GM12878 (cell line): ENCODE measurements at regions not wholly inside any gene's neighbourhood (a gene's known extent, or its start where the extent isn't known, plus 50 kb on each side); places are given as distances from the start of the nearest gene placed in this dataset.

Experiments used
- ATAC-seq: fragments of 200-7000 bp; cut with Tn5 transposase; 3 replicates; pipeline ENCODE4 v1.9.1; 2020; ENCODE audit warnings: mild to moderate bottlenecking, moderate library complexity
- BruUV-seq: library from RNA; stranded (reverse); fragments of 400-500 nt; replicated peaks from 2 replicates; lab custom pipeline; 2021; lab: Mats Ljungman, UMichigan
- CTCF ChIA-PET: fragments of 300-600 bp; sonication (Branson Sonifier 250); formaldehyde crosslinking; extraction: SDS; loops from one replicate; lab custom pipeline; 2021; ENCODE audit warnings: inconsistent platforms; lab: Yijun Ruan, JAX
- POLR2A ChIA-PET: fragments of 350-600 bp; formaldehyde crosslinking; extraction: SDS; loops from one replicate; lab custom pipeline; 2021; ENCODE audit warnings: inconsistent platforms; lab: Charles Lee
- RAD21 ChIA-PET: fragments of 300-600 bp; sonication (Branson Sonifier 250); formaldehyde crosslinking; loops from one replicate; lab custom pipeline; 2023; ENCODE audit warnings: antibody characterized with exemption; ENCODE audit not compliant: unreplicated experiment; lab: Charles Lee
- SMC1A ChIA-PET: fragments of 300-600 bp; sonication (Branson Sonifier 250); formaldehyde crosslinking; loops from one replicate; lab custom pipeline; 2023; ENCODE audit not compliant: unreplicated experiment, uncharacterized antibody; lab: Charles Lee
- DNase-seq: peaks from one replicate; pipeline ENCODE4 v3.0.0-alpha.2; 2011; ENCODE audit warnings: low read depth, low spot score
- FAIRE-seq: peaks from 3 replicates; lab custom pipeline; 2011; peaks lifted over from hg19 to GRCh38; lab: Jason Lieb, UNC
- H2AFZ ChIP-seq: 2 replicates; pipeline ENCODE4 v1.6.0; 2011; ENCODE audit warnings: low read depth, low read length, control low read depth; ENCODE audit not compliant: control insufficient read depth
- H3K27ac ChIP-seq: 2 replicates; pipeline ENCODE4 v1.5.1; 2011; ENCODE audit warnings: control low read depth; ENCODE audit not compliant: control insufficient read depth, insufficient read depth
- H3K27me3 ChIP-seq, 2 experiments: replicated peaks in 1 of 2; 2 replicates each; pipeline versions ENCODE4 v1.6.0 to v1.6.1; 2011; ENCODE audit warnings: low read length in 1 of 2; ENCODE audit not compliant: control insufficient read depth in 2 of 2, insufficient read depth in 2 of 2
- H3K36me3 ChIP-seq, 2 experiments: 2 replicates each; pipeline ENCODE4 v1.5.1; 2011; ENCODE audit warnings: low read length in 1 of 2; ENCODE audit not compliant: control insufficient read depth in 2 of 2, insufficient read depth in 2 of 2
- H3K4me1 ChIP-seq: 2 replicates; pipeline ENCODE4 v1.6.1; 2011; ENCODE audit warnings: mild to moderate bottlenecking, low read length, moderate library complexity, mixed read lengths; ENCODE audit not compliant: control insufficient read depth, insufficient read depth
- H3K4me2 ChIP-seq: 2 replicates; pipeline ENCODE4 v1.6.0; 2011; ENCODE audit warnings: control low read depth; ENCODE audit not compliant: control insufficient read depth, insufficient read depth
- H3K4me3 ChIP-seq: fragments of 200-600 bp; sonication (generic); 2 replicates; pipeline ENCODE4 v1.5.1; 2016
- H3K79me2 ChIP-seq: 2 replicates; pipeline ENCODE4 v1.6.0; 2011; ENCODE audit warnings: low read length; ENCODE audit not compliant: control insufficient read depth, insufficient read depth
- H3K9ac ChIP-seq: 2 replicates; pipeline ENCODE4 v1.8.0; 2011; ENCODE audit warnings: low read length, control low read depth, mixed read lengths; ENCODE audit not compliant: control insufficient read depth, insufficient read depth
- H3K9me3 ChIP-seq: replicated peaks from 3 replicates; pipeline ENCODE4 v1.5.1; 2011; ENCODE audit warnings: mild to moderate bottlenecking, low read length; ENCODE audit not compliant: control insufficient read depth, insufficient read depth
- H4K20me1 ChIP-seq: 2 replicates; pipeline ENCODE4 v1.6.0; 2011; ENCODE audit not compliant: control insufficient read depth, insufficient read depth
- ATF7 ChIP-seq: fragments of 450-650 bp; IDR thresholded peaks from 2 replicates; pipeline ENCODE4 v1.6.1; 2016; ENCODE audit warnings: low read depth, mild to moderate bottlenecking
- BCL11A ChIP-seq: IDR thresholded peaks from 2 replicates; pipeline ENCODE4 v1.6.1; 2011; ENCODE audit warnings: low read depth, low read length
- EGR1 ChIP-seq, 2 experiments: IDR thresholded peaks; 1 replicate in 1 of 2; 2 replicates in 1 of 2; pipeline ENCODE4 v1.6.1; 2011 to 2012; ENCODE audit warnings: low read depth in 2 of 2, low read length in 2 of 2, borderline replicate concordance in 1 of 2, mild to moderate bottlenecking in 1 of 2, moderate library complexity in 1 of 2
- ETV6 ChIP-seq, 2 experiments: fragments of 450-650 bp in 1 of 2; IDR thresholded peaks in 1 of 2; conservative IDR thresholded peaks in 1 of 2; 2 replicates each; pipeline ENCODE4 v1.6.1; 2014; ENCODE audit warnings: antibody characterized with exemption in 1 of 2, borderline replicate concordance in 1 of 2, low read depth in 1 of 2, mild to moderate bottlenecking in 1 of 2, moderate library complexity in 1 of 2
- NBN ChIP-seq: fragments of 450-650 bp; IDR thresholded peaks from 2 replicates; pipeline ENCODE4 v1.6.1; 2016
- NFXL1 ChIP-seq: fragments of 450-650 bp; IDR thresholded peaks from 2 replicates; pipeline ENCODE4 v1.6.1; 2017; ENCODE audit warnings: antibody characterized with exemption, mild to moderate bottlenecking, borderline replicate concordance
- RELA ChIP-seq: fragments of 450-650 bp; IDR thresholded peaks from 2 replicates; pipeline ENCODE4 v1.8.0; 2014; ENCODE audit warnings: borderline replicate concordance; ENCODE audit not compliant: partially characterized antibody
- SIN3A ChIP-seq: IDR thresholded peaks from 2 replicates; pipeline ENCODE4 v1.6.1; 2012; ENCODE audit warnings: low read depth, low read length, improper control_type of control experiment
- in situ Hi-C: fragments of 300-500 bp; cut with MboI; formaldehyde crosslinking; loops from 9 replicates; pipeline ENCODE4 v1.14.3; 2018; ENCODE audit warnings: mixed read lengths
- intact Hi-C: fragments of 100-400 bp; cut with micrococcal nuclease; formaldehyde crosslinking; loops from one replicate; pipeline ENCODE4 v1.14.2; 2022; ENCODE audit not compliant: unreplicated experiment
- TF ChIP-seq, protein P1 (sequence below): IDR thresholded peaks from 2 replicates; pipeline ENCODE4 v1.6.1; 2012; ENCODE audit warnings: low read depth, low read length, improper control_type of control experiment
- TF ChIP-seq, protein P2 (sequence below): fragments of 450-650 bp; formaldehyde crosslinking; IDR thresholded peaks from 2 replicates; pipeline ENCODE4 v1.4.0; 2020; ENCODE audit warnings: mild to moderate bottlenecking, moderate library complexity
- TF ChIP-seq, protein P3 (sequence below): fragments of 450-650 bp; formaldehyde crosslinking; IDR thresholded peaks from 2 replicates; pipeline ENCODE4 v1.4.0; 2022; ENCODE audit warnings: mild to moderate bottlenecking, moderate library complexity
- TF ChIP-seq, protein P4 (sequence below): IDR thresholded peaks from 2 replicates; pipeline ENCODE4 v1.6.1; 2012; ENCODE audit warnings: improper control_type of control experiment, low read depth, low read length; ENCODE audit not compliant: insufficient replicate concordance

DNA sequence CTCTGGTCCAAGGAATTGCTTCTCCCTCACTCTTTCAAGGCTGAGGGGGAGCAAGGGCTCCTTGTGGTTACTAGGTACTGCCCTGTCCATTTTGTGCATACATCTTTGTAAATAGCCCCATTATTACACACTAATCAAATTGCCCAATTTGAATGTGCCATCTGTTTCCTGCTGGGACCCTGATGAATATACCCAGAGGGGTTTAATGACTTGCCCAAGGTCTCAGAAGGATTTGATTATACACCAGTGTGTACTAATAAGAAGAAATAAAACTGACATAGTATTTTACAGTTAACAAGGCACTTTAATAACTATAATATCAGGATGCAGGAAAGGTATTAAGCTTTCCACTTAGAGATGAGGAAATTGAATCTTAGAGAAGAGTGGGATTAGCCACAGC is 64.6 kb upstream of the PTPRJ start:
- ChIA-PET RAD21 (no interaction called here), CTCF (interaction anchor here (0.9 to 1.6 kb wide), 3 partner anchors 9 to 194 kb away, joined by 3 to 4 read pairs (median 3); no protein-coding TSS in a partner anchor), POLR2A (no interaction called here), SMC1A (no interaction called here)
- no peak overlapping the region for H3K27ac ChIP-seq
- H3K4me3 ChIP-seq, result no peak overlapping the region
- peaks cover 29% of the 10 kb centered on the region for H3K4me1 ChIP-seq
- ATAC-seq (no peak), DNase-seq (no peak), FAIRE-seq (no peak)
- no peaks in the 10 kb centered on the region for H3K9me3 ChIP-seq
- H3K27me3 ChIP-seq, result no peaks in the 10 kb centered on the region
- no peaks in the 10 kb centered on the region for H3K79me2 ChIP-seq
- no TSS peak for BruUV-seq
- H3K9ac ChIP-seq, result no peak overlapping the region
- in situ Hi-C loops, result no loop called here
- no peak overlapping the region for H3K4me2 ChIP-seq
- H4K20me1 ChIP-seq, result no peaks in the 10 kb centered on the region
- intact Hi-C loops, result loop anchor here (5.0 kb wide), 1 partner anchor 58 kb away; no protein-coding TSS in a partner anchor
- no peaks in the 10 kb centered on the region for H3K36me3 ChIP-seq
- H2AFZ ChIP-seq, result no peak overlapping the region; the same call in 1 of the 2 replicates
- TF ChIP-seq EGR1 (IDR thresholded peaks at IDR 0.05; ENCODE audit: borderline replicate concordance in 1 of 2, low read depth in 2 of 2, low read length in 2 of 2) (no peak), NFXL1 (no peak), ETV6 (conservative IDR thresholded peaks at IDR 0.05 in 1 of 2, IDR thresholded peaks at IDR 0.05 in 1 of 2; ENCODE audit: borderline replicate concordance in 1 of 2, low read depth in 1 of 2) (no peak), NBN (no peak), SIN3A (no peak), BCL11A (no peak), RELA (no peak), ATF7 (no peak)
- TF ChIP-seq, protein P1, sequence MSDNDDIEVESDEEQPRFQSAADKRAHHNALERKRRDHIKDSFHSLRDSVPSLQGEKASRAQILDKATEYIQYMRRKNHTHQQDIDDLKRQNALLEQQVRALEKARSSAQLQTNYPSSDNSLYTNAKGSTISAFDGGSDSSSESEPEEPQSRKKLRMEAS, result no peak
- TF ChIP-seq, protein P2, sequence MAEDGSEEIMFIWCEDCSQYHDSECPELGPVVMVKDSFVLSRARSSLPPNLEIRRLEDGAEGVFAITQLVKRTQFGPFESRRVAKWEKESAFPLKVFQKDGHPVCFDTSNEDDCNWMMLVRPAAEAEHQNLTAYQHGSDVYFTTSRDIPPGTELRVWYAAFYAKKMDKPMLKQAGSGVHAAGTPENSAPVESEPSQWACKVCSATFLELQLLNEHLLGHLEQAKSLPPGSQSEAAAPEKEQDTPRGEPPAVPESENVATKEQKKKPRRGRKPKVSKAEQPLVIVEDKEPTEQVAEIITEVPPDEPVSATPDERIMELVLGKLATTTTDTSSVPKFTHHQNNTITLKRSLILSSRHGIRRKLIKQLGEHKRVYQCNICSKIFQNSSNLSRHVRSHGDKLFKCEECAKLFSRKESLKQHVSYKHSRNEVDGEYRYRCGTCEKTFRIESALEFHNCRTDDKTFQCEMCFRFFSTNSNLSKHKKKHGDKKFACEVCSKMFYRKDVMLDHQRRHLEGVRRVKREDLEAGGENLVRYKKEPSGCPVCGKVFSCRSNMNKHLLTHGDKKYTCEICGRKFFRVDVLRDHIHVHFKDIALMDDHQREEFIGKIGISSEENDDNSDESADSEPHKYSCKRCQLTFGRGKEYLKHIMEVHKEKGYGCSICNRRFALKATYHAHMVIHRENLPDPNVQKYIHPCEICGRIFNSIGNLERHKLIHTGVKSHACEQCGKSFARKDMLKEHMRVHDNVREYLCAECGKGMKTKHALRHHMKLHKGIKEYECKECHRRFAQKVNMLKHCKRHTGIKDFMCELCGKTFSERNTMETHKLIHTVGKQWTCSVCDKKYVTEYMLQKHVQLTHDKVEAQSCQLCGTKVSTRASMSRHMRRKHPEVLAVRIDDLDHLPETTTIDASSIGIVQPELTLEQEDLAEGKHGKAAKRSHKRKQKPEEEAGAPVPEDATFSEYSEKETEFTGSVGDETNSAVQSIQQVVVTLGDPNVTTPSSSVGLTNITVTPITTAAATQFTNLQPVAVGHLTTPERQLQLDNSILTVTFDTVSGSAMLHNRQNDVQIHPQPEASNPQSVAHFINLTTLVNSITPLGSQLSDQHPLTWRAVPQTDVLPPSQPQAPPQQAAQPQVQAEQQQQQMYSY (CRISPR knock-in tag), result no peak
- TF ChIP-seq, protein P3, sequence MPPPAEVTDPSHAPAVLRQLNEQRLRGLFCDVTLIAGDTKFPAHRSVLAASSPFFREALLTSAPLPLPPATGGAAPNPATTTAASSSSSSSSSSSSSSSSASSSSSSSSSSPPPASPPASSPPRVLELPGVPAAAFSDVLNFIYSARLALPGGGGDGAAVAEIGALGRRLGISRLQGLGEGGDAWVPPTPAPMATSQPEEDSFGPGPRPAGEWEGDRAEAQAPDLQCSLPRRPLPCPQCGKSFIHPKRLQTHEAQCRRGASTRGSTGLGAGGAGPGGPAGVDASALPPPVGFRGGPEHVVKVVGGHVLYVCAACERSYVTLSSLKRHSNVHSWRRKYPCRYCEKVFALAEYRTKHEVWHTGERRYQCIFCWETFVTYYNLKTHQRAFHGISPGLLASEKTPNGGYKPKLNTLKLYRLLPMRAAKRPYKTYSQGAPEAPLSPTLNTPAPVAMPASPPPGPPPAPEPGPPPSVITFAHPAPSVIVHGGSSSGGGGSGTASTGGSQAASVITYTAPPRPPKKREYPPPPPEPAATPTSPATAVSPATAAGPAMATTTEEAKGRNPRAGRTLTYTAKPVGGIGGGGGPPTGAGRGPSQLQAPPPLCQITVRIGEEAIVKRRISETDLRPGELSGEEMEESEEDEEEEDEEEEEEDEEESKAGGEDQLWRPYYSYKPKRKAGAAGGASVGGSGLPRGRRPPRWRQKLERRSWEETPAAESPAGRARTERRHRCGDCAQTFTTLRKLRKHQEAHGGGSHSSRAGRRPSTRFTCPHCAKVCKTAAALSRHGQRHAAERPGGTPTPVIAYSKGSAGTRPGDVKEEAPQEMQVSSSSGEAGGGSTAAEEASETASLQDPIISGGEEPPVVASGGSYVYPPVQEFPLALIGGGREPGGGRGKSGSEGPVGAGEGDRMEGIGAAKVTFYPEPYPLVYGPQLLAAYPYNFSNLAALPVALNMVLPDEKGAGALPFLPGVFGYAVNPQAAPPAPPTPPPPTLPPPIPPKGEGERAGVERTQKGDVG, result no peak
- TF ChIP-seq, protein P4, sequence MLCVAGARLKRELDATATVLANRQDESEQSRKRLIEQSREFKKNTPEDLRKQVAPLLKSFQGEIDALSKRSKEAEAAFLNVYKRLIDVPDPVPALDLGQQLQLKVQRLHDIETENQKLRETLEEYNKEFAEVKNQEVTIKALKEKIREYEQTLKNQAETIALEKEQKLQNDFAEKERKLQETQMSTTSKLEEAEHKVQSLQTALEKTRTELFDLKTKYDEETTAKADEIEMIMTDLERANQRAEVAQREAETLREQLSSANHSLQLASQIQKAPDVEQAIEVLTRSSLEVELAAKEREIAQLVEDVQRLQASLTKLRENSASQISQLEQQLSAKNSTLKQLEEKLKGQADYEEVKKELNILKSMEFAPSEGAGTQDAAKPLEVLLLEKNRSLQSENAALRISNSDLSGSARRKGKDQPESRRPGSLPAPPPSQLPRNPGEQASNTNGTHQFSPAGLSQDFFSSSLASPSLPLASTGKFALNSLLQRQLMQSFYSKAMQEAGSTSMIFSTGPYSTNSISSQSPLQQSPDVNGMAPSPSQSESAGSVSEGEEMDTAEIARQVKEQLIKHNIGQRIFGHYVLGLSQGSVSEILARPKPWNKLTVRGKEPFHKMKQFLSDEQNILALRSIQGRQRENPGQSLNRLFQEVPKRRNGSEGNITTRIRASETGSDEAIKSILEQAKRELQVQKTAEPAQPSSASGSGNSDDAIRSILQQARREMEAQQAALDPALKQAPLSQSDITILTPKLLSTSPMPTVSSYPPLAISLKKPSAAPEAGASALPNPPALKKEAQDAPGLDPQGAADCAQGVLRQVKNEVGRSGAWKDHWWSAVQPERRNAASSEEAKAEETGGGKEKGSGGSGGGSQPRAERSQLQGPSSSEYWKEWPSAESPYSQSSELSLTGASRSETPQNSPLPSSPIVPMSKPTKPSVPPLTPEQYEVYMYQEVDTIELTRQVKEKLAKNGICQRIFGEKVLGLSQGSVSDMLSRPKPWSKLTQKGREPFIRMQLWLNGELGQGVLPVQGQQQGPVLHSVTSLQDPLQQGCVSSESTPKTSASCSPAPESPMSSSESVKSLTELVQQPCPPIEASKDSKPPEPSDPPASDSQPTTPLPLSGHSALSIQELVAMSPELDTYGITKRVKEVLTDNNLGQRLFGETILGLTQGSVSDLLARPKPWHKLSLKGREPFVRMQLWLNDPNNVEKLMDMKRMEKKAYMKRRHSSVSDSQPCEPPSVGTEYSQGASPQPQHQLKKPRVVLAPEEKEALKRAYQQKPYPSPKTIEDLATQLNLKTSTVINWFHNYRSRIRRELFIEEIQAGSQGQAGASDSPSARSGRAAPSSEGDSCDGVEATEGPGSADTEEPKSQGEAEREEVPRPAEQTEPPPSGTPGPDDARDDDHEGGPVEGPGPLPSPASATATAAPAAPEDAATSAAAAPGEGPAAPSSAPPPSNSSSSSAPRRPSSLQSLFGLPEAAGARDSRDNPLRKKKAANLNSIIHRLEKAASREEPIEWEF, result no peak
